ENCODE measurements at regions not wholly inside any gene's neighbourhood (a gene's known extent, or its start where the extent isn't known, plus 50 kb on each side); places are given as distances from the start of the nearest gene placed in this dataset.
"Not testable (repeated sequence)": the region's sequence is repeated elsewhere in the genome, so short reads cannot be mapped to it uniquely, and the experiment has no call there.

DNA sequence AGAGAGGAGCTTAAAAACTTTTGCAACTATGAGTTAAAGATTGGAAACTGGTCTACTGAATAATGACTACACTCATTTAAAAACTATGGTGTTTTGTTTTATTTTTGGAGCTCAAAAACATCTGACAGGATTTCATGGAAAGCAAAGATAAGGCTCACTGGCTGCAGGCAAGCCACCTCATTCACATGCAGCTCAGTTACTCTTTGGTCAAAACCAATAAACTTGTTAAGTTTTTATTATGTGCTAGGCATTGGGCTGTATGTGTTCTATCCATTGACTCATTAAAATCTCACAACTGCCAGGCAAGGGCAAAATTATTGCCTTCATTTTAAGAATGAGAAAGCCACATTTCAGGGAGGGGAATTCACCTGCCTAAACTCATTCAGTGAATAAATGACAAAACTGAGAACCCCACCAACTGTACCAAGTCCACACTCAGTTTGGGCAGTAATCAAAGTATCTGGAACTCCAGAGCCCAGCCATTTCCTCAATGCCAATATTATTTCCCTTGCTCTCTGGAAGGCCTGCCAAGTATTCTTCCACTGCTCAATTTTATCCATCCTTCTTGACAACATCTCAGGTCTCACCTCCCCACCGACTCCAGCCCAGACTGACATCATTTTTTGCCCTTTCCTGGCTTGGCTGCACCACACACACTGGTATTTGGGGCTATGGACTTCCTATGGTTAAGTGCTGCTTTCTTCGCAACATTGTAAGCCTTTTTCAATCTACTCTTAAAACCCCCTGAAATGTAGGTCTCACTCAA lies 401.1 kb upstream of the NFIA start:
- WGBS = 55% methylated on average over 2 of the region's 2 CpGs

DNA sequence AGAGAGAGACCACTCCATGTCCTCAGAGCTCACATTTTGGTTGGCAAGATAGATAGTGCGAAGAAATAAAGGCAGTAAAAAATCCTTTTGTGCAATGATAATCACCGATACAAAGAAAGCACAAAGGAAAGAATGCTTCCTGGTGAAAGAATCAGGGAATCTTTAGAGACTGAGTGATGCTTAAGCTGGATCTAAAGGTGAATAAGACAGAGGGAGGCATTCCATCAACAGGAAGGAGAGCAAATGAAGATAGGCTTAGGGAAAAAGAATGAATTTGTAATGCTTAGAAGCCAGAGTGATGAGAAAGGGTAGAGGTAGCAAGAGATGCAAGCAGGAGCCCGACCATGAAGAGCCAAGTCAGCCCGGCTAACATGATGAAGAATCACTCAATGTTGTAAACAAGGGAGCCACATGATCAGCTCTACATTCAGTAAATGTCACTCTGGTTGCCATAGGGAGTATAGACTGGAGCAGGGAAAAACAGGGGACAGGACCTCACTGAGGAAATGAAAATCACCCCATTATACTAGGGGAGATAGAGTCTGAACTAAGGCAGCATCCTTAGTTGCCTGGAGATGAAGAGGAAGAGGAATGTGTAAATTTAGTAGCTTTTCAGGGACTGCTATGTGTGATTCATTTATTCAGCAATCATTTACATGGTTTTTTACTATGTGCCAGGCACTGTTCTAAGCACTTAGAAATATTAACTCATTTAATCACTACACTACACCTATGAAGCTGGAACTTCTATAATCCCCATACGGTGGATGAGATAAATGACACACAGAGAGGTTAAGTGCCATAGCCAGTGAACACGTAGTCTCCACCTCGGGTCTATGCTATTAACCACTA lies 402.6 kb upstream of the NFIA start:
- Histone ChIP-seq H3K36me3 (ENCODE audit: insufficient read depth) (peaks cover 2% of the 10 kb centered on the region), H3K27ac (ENCODE audit: low read depth) (no peak overlapping the region), H3K4me3 (ENCODE audit: low read depth, low read length) (no peak overlapping the region), H3K4me1 (ENCODE audit: insufficient read depth) (no peaks in the 10 kb centered on the region)
- no peak for DNase-seq (ENCODE audit: extremely low spot score)
- WGBS = 77% methylated on average over 7 of the region's 7 CpGs

More for the DNA sequence above, 401.1 kb upstream of the NFIA start:
- Histone ChIP-seq H3K4me1 (ENCODE audit: insufficient read depth) (no peaks in the 10 kb centered on the region), H3K36me3 (ENCODE audit: insufficient read depth) (peaks cover 2% of the 10 kb centered on the region), H3K27ac (ENCODE audit: low read depth) (no peak overlapping the region), H3K4me3 (ENCODE audit: low read depth, low read length) (no peak overlapping the region)
- no peak for DNase-seq (ENCODE audit: extremely low spot score)

DNA sequence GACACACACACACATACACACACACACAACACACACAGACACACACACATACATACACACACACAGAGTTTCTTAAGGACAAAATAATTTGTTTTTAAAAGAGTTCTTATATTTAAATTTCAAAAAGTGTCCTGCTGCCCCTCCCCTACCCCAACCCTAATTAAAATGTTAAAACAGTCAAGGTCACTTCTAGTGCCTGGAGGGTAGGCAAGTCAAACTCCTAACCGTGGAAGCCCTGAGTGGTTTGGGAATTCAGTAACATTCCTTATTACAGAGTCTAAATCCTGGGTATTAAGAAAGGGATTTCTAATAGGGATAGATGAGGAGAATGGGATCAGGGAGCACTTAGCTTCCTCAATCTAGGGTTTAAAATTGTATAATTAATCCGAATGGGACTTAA lies 403.6 kb upstream of the NFIA start:
- 59% methylated on average over 2 of the region's 2 CpGs for WGBS
- Histone ChIP-seq H3K27ac (ENCODE audit: low read depth) (no peak overlapping the region), H3K36me3 (ENCODE audit: insufficient read depth) (no peaks in the 10 kb centered on the region), H3K4me3 (ENCODE audit: low read depth, low read length) (no peak overlapping the region), H3K4me1 (ENCODE audit: insufficient read depth) (no peaks in the 10 kb centered on the region)
- DNase-seq (ENCODE audit: extremely low spot score) = no peak

DNA sequence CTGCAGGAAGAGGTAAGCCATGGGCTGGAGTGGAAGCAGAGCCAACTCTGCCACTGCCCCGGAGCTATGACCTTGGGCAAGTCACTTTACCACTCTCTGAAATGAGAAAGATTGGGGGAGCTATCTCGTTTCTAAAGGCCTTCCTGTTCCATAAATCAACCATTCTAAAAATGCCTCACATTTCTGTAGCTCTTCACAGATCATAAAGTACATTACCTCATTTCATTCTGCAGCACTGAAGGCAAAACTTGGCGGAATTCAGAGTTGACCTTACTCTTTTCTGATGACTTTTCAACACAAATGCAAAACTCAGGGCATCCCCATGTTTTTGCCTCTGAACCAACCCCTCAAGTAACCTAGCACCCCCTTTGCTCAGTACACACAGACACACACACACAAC lies 404.0 kb upstream of the NFIA start:
- Histone ChIP-seq H3K4me3 (ENCODE audit: low read depth, low read length) (no peak overlapping the region), H3K4me1 (ENCODE audit: insufficient read depth) (no peaks in the 10 kb centered on the region), H3K27ac (ENCODE audit: low read depth) (no peak overlapping the region), H3K36me3 (ENCODE audit: insufficient read depth) (no peaks in the 10 kb centered on the region)
- 81% methylated on average over 3 of the region's 3 CpGs for WGBS
- DNase-seq (ENCODE audit: extremely low spot score) = no peak

DNA sequence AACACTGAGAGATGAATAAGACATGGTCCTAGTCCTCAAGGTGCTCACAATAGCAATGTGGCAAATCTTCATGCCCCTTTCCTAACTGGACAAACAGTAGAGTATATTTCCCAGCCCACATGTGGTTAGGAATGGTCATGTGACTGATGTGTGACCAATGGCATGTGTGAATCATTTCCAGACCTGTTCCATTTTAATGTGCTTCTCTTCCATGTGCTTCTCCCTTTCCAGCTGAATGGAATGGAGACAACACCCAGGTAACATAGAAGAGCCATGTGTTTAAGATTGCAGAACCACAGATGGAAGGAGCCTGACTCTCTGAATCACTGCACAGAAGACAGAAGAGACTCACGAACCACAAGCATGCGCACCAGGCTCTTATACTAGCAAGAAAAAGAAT lies 409.9 kb upstream of the NFIA start:
- no peaks in the 10 kb centered on the region for H3K36me3 ChIP-seq (ENCODE audit: insufficient read depth)
- no peaks in the 10 kb centered on the region for H3K4me1 ChIP-seq (ENCODE audit: insufficient read depth)
- WGBS = 78% methylated on average over 2 of the region's 2 CpGs
- DNase-seq (ENCODE audit: extremely low spot score) = no peak
- H3K27ac ChIP-seq (ENCODE audit: low read depth) = no peak overlapping the region
- H3K4me3 ChIP-seq (ENCODE audit: low read depth, low read length) = no peak overlapping the region

DNA sequence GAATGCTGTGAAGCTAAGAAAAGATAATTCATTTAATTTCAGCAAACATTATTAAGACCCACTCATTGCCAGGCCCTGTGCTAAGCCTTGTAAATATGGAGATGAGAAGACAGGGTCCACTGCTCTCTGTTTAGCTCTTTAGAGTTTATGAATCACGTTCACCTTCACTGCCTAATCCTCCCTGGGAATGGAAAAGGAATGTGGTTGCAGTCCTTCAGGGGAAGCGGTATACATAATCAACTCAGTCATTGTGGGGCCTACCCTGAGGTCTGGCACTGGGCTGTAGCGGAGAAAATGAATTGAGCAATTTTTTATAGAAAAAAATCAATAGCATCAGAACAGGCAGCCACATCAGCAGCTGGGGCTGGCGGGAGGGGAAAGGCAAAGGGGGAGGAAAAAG lies 412.1 kb upstream of the NFIA start:
- 83% methylated on average over 4 of the region's 4 CpGs for WGBS
- Histone ChIP-seq H3K4me3 (ENCODE audit: low read depth, low read length) (no peak overlapping the region), H3K4me1 (ENCODE audit: insufficient read depth) (no peaks in the 10 kb centered on the region), H3K36me3 (ENCODE audit: insufficient read depth) (no peaks in the 10 kb centered on the region), H3K27ac (ENCODE audit: low read depth) (no peak overlapping the region)
- DNase-seq (ENCODE audit: extremely low spot score) = no peak

DNA sequence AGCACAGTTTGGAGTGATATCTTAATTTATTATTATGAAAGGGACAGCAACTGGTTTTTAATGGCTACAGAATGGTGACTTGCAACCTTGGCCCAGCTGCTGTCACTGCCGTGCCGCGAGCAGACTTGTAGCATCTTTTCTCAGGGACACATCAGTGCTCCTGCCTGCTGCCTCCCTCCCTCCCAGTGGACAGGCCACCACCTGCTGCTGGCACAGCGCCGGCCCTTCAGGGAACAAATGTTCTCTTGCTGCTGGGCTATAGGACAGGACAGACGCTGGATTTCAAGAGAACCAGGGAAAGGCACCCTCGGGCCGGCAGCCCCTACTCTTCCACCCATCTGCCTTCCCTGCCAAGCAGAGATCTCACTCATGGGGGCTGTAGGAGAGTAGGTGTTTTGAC lies 413.8 kb upstream of the NFIA start:
- Histone ChIP-seq H3K4me3 (ENCODE audit: low read depth, low read length) (no peak overlapping the region), H3K36me3 (ENCODE audit: insufficient read depth) (no peaks in the 10 kb centered on the region), H3K27ac (ENCODE audit: low read depth) (no peak overlapping the region), H3K4me1 (ENCODE audit: insufficient read depth) (no peaks in the 10 kb centered on the region)
- 92% methylated on average over 8 of the region's 8 CpGs for WGBS
- DNase-seq (ENCODE audit: extremely low spot score) = no peak

DNA sequence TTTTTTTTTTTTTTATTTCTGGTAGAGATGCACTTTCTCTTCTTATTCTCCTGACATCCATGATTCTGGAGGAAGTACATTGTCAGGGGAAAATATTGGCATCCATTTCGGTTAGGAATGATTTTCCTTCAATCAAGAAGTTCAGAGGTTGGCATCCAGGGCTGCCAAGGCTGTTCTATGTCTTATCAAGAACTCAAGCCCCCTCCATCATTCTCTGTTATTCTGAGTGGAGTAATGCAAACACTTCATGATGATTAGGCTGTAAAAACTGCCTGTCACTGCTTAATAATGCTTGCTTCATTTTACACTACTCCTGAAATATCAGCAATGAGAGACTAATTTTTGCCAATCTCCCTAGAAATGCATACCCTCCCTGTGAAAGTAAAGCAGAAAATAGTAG lies 417.1 kb upstream of the NFIA start:
- H3K27ac ChIP-seq (ENCODE audit: low read depth) = no peak overlapping the region
- no peak for DNase-seq (ENCODE audit: extremely low spot score)
- H3K4me1 ChIP-seq (ENCODE audit: insufficient read depth) = no peaks in the 10 kb centered on the region
- H3K4me3 ChIP-seq (ENCODE audit: low read depth, low read length) = no peak overlapping the region
- H3K36me3 ChIP-seq (ENCODE audit: insufficient read depth) = no peaks in the 10 kb centered on the region
- WGBS = 91% methylated on average over 1 of the region's 1 CpG

DNA sequence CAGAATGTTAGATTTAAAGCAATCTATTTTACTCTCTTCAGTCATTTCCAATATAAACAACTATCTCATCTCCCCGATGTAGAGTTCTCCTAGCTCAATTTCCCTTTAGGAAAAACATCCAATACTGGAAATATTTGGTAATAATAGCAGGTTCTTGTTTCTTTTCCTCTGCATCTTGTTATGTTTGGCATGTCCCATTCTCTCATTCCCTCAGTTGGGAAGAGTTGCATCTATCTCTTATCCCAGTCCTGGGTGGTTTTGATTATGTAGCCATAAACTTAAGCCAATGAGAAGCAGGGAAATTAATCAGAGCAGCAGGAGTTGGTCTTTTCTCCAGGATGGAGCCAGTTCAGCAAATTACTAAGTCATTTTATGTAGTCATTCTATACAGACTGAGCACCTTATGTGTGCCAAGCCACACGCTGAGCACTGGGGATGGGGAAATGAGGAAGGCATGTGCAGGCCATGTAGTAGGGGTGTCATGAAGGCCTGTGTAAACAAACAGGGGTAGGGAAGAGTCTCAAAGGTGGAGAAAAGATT lies 418.2 kb upstream of the NFIA start:
- H3K4me1 ChIP-seq (ENCODE audit: insufficient read depth) = no peaks in the 10 kb centered on the region
- H3K4me3 ChIP-seq (ENCODE audit: low read depth, low read length) = no peak overlapping the region
- 73% methylated on average over 2 of the region's 2 CpGs for WGBS
- H3K36me3 ChIP-seq (ENCODE audit: insufficient read depth) = no peaks in the 10 kb centered on the region
- H3K27ac ChIP-seq (ENCODE audit: low read depth) = no peak overlapping the region
- DNase-seq (ENCODE audit: extremely low spot score) = no peak

DNA sequence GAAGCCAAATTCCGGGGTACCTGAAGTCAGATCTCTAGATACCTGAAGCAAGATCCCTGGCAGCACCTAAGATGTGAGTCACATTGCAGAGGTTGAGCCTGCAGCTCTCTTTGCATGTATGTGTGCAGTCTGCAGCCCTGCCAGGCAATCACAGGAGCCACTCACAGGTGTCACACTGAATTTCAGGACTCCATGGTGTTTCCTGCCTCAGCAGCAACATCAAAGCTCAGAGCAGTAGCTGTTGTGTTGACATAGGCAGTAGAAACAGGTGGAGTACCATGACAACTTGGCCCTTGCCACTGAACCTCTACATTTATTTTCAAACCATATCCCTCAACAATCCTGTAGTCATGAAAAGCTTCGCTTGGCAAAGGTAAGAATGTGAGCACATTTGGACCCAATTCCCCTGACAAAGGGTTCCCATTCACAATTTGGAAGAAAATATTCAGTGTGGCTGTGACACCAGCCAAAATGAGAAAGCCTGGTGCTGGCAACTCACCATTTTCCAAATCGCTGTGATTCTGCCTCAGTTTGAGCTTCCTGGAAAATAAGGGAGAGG lies 419.8 kb upstream of the NFIA start:
- DNase-seq (ENCODE audit: extremely low spot score) = no peak
- no peaks in the 10 kb centered on the region for H3K36me3 ChIP-seq (ENCODE audit: insufficient read depth)
- H3K27ac ChIP-seq (ENCODE audit: low read depth) = no peak overlapping the region
- no peaks in the 10 kb centered on the region for H3K4me1 ChIP-seq (ENCODE audit: insufficient read depth)
- WGBS = 85% methylated on average over 3 of the region's 3 CpGs
- no peak overlapping the region for H3K4me3 ChIP-seq (ENCODE audit: low read depth, low read length)

DNA sequence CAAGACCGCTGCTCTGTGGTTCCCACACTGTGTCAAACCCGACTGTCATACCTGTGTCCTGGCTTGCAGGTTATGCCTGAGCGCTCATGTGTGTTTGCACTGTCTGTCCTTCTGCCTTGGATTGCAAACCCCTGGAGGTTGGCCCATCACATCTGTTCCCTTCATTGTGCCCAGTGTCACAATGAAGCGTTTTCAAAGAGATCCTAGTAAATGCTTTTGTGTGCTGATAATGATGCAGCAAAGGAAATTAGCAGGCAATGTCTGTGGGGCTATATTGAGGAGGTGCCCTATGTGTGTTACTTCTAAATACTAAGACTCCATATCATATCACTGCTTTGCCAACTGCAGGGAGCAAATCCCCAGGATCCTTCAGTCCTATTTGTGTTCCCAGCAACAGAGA lies 424.4 kb upstream of the NFIA start:
- Histone ChIP-seq H3K36me3 (ENCODE audit: insufficient read depth) (no peaks in the 10 kb centered on the region), H3K4me1 (ENCODE audit: insufficient read depth) (no peaks in the 10 kb centered on the region), H3K4me3 (ENCODE audit: low read depth, low read length) (no peak overlapping the region), H3K27ac (ENCODE audit: low read depth) (no peak overlapping the region)
- no peak for DNase-seq (ENCODE audit: extremely low spot score)
- whole genome bisulfite sequencing = 88% methylated on average over 4 of the region's 4 CpGs

DNA sequence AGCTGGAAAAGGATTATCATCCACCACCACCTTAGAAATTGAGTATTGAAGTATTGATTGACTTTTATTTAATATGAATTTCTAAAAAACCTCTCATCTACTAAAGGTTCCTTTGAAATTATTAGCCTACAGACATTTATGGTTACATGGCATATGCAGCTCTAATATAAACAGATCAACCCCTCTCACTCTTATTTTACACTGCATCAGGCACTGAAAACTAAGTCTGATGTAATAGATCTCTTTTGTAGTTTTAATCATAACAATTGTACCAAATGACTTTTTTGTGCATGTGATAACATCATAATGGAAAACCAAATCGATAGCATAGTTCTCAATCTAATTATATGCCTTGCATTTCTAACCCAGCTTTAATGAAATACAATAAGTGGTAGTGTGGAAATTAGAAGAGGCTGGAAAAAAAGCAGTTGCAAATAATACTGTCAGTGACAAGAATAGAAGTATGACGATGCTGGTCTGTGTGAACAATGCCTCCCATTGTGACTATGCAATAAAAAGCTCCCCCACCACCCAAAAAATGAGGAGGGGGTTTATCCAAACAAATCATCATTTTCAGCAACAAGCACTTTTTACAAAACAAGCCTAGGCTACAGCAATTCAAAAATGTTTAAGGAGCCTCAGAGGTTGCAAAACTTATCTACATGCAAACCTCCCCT lies 426.5 kb upstream of the NFIA start:
- WGBS = 70% methylated on average over 2 of the region's 2 CpGs
- DNase-seq (ENCODE audit: extremely low spot score) = no peak
- Histone ChIP-seq H3K4me3 (ENCODE audit: low read depth, low read length) (no peak overlapping the region), H3K4me1 (ENCODE audit: insufficient read depth) (no peaks in the 10 kb centered on the region), H3K36me3 (ENCODE audit: insufficient read depth) (no peaks in the 10 kb centered on the region), H3K27ac (ENCODE audit: low read depth) (no peak overlapping the region)

DNA sequence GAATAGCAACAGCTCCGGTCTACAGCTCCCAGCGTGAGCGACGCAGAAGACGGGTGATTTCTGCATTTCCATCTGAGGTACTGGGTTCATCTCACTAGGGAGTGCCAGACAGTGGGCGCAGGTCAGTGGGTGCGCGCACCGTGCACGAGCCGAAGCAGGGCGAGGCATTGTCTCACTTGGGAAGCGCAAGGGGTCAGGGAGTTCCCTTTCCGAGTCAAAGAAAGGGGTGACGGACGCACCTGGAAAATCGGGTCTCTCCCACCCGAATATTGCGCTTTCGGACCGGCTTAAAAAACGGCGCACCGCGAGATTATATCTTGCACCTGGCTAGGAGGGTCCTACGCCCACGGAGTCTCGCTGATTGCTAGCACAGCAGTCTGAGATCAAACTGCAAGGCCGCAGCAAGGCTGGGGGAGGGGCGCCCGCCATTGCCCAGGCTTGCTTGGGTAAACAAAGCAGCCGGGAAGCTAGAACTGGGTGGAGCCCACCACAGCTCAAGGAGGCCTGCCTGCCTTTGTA lies 442.3 kb upstream of the NFIA start:
- WGBS = 87% methylated on average over 29 of the region's 32 CpGs
- not testable (repeated sequence) for H3K27ac ChIP-seq (ENCODE audit: low read depth); H3K4me3 ChIP-seq (ENCODE audit: low read depth, low read length); H3K4me1 ChIP-seq (ENCODE audit: insufficient read depth); H3K36me3 ChIP-seq (ENCODE audit: insufficient read depth); DNase-seq (ENCODE audit: extremely low spot score)
